Activated T-helper 1 cell treated with anti-CD3 and anti-CD28 coated beads, Interleukin-12 subunit alpha, Interleukin-12 subunit beta, Interleukin-2, Interleukin-4 antibody, amounts not matched to agents 30 ng/mL and 10 ng/mL and 1 ng/mL, durations not matched to agents 14 hours and 24 hours and 36 hours (primary cell): ENCODE measurements at regions not wholly inside any gene's neighbourhood (a gene's known extent, or its start where the extent isn't known, plus 50 kb on each side); places are given as distances from the start of the nearest gene placed in this dataset.
"Not testable (repeated sequence)": the region's sequence is repeated elsewhere in the genome, so short reads cannot be mapped to it uniquely, and the experiment has no call there.

ENCODE experiments used
- DNase-seq: peaks from one replicate; pipeline ENCODE4 v3.0.0; 2021; ENCODE audit warnings: low spot score
- H3K27ac Mint-ChIP-seq: one replicate; pipeline ENCODE4 v1.8.0; 2021; ENCODE audit warnings: mild to moderate bottlenecking, mixed read lengths
- H3K27me3 Mint-ChIP-seq: one replicate; pipeline ENCODE4 v1.8.0; 2022; ENCODE audit warnings: mild to moderate bottlenecking, moderate library complexity, mixed read lengths; ENCODE audit not compliant: insufficient read depth
- H3K36me3 Mint-ChIP-seq: one replicate; pipeline ENCODE4 v1.8.0; 2021; ENCODE audit warnings: low read depth, mixed read lengths
- H3K4me1 Mint-ChIP-seq: one replicate; pipeline ENCODE4 v1.8.0; 2021; ENCODE audit warnings: low read depth, mixed read lengths
- H3K4me3 Mint-ChIP-seq: one replicate; pipeline ENCODE4 v1.8.0; 2021; ENCODE audit warnings: mild to moderate bottlenecking, moderate library complexity, mixed read lengths
- H3K9me3 Mint-ChIP-seq: one replicate; pipeline ENCODE4 v1.8.0; 2021; ENCODE audit warnings: mixed read lengths
- intact Hi-C: fragments of 100-400 bp; cut with micrococcal nuclease; formaldehyde crosslinking; loops from one replicate; pipeline ENCODE4 v1.15.1; 2024

DNA sequence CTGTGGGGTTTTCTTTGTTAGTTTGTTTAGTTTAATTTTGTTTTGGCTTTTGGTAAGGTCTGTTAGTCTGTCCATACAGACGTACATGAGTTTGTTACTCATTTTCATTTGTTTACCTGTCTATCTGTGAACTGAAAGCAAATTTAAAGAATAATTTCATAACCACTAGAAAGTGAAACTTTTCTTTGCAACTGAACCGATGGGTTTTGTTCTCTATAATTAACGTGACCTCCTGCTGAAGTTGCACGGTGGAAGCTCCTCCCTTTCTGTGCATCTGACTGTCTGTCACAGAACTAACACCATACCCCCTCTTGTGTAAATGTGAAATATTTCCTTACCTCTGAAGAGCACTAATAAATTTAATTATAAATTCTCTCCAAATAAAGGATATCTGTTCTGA, 595.5 kb downstream of the GALC start:
- Mint-ChIP-seq H3K9me3 (no peaks in the 10 kb centered on the region), H3K27ac (no peak overlapping the region), H3K4me1 (no peaks in the 10 kb centered on the region), H3K36me3 (no peaks in the 10 kb centered on the region), H3K27me3 (no peaks in the 10 kb centered on the region), H3K4me3 (no peak overlapping the region)
- no peak for DNase-seq
- intact Hi-C loops, result no loop called here

DNA sequence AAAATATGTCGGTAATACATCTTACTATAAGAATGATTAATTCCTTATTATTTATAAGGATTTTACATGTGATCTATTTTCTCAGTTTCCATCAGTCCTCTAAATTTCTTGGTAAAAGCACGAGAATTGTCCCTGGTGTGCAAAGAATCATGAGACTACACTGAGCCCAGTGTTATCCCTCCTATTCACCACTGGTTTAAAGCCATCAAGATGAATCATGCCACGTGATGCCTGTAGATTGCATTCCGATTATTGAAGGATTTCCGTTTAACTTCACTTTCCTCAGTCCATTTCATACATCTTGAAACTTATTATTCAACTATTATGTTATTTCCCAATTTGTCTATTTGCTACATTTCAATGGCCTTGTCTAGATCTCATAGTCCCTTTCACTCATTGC, 601.9 kb downstream of the GALC start:
- no peaks in the 10 kb centered on the region for H3K36me3 Mint-ChIP-seq
- no peaks in the 10 kb centered on the region for H3K27me3 Mint-ChIP-seq
- no peaks in the 10 kb centered on the region for H3K4me1 Mint-ChIP-seq
- no peak overlapping the region for H3K4me3 Mint-ChIP-seq
- no peak overlapping the region for H3K27ac Mint-ChIP-seq
- H3K9me3 Mint-ChIP-seq, result peaks cover 4% of the 10 kb centered on the region
- intact Hi-C loops, result no loop called here
- DNase-seq, result no peak

DNA sequence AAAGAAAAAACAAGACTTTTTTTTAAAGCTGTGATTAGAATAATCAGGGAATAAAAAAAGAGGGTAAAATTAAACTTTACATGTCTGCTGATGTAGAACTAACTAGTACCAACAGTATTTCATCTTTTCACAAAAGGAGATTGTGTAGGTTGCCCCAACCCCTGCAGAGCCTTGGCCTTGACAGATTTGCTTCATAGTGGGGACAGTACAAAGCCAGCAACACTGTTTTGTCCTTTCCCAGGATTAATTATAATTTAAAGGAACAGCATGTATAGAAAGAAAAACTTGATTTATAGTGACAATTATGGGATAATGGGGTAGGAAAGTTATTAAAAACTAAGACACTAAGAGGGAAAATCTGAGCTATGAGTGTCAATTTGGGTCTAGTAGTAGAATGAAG, 604.0 kb downstream of the GALC start:
- DNase-seq, result no peak
- Mint-ChIP-seq H3K27ac (no peak overlapping the region), H3K4me1 (no peaks in the 10 kb centered on the region), H3K4me3 (no peak overlapping the region), H3K9me3 (peaks cover 12% of the 10 kb centered on the region), H3K36me3 (no peaks in the 10 kb centered on the region), H3K27me3 (no peaks in the 10 kb centered on the region)
- intact Hi-C loops, result no loop called here

DNA sequence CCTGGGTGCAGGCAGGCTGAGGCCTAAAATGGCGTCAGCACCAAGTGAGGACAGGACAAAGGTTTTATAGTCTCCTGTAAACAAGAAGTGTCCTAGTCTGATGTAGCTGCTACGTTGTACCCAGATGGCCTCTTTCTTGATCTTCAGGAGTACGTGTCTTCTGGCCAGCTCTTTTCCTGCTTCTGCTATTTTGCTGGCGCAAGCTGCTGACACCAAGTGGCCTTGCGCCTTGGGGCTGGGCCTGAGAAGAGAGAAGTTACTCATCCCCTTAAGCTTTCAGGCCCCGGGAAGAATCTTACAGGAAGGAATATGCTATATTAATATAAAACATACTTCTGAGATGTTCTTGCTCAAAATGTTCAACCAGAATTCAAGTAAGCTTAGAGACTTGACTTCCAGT, 605.2 kb downstream of the GALC start:
- no peaks in the 10 kb centered on the region for H3K36me3 Mint-ChIP-seq
- peaks cover 21% of the 10 kb centered on the region for H3K9me3 Mint-ChIP-seq
- H3K4me1 Mint-ChIP-seq, result no peaks in the 10 kb centered on the region
- no peak for DNase-seq
- no peak overlapping the region for H3K27ac Mint-ChIP-seq
- intact Hi-C loops, result no loop called here
- no peaks in the 10 kb centered on the region for H3K27me3 Mint-ChIP-seq
- H3K4me3 Mint-ChIP-seq, result no peak overlapping the region

DNA sequence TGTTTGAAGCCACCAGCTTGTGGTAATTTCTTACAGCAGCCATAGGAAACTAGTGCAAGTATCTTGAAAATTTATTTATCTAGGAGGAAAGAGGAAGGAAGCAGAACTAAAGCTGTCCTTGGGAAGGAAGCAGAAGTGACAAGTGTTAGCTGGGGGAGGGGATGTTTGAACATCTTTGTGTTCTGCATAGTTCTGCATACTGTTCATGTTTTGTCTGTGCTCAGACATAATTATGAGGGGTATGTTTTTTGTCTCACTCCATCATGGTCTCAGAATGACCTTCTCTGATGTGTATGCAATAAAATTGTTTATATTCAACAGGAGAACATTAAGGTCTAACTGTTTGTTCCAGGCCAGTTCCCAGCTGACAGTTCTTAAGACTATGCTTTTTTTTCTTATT, 606.5 kb downstream of the GALC start:
- no peaks in the 10 kb centered on the region for H3K27me3 Mint-ChIP-seq
- no peak overlapping the region for H3K4me3 Mint-ChIP-seq
- no peaks in the 10 kb centered on the region for H3K36me3 Mint-ChIP-seq
- DNase-seq, result no peak
- intact Hi-C loops, result no loop called here
- H3K9me3 Mint-ChIP-seq, result peaks cover 21% of the 10 kb centered on the region
- no peaks in the 10 kb centered on the region for H3K4me1 Mint-ChIP-seq
- H3K27ac Mint-ChIP-seq, result no peak overlapping the region

DNA sequence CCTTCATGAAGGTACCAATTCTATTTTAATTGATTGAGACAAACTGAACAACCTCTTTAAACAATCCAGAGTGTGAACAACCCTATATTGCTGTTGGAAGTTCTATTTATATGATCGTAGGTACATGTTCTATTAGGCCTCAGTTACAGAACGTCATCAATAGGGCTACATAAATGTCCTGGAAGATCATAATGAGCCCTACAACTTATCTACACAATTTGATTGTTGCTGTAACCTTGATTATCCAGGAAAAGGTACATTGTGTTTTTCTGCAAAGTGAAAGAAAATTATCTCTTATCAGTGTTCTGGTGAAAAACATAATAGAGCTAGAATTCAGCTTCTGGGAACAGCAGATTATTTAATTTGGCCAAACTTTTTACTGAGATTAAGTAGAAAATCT, 612.9 kb downstream of the GALC start:
- Mint-ChIP-seq H3K9me3 (peaks cover 13% of the 10 kb centered on the region), H3K36me3 (no peaks in the 10 kb centered on the region), H3K4me1 (no peaks in the 10 kb centered on the region), H3K4me3 (no peak overlapping the region), H3K27me3 (no peaks in the 10 kb centered on the region), H3K27ac (no peak overlapping the region)
- intact Hi-C loops, result no loop called here
- no peak for DNase-seq

DNA sequence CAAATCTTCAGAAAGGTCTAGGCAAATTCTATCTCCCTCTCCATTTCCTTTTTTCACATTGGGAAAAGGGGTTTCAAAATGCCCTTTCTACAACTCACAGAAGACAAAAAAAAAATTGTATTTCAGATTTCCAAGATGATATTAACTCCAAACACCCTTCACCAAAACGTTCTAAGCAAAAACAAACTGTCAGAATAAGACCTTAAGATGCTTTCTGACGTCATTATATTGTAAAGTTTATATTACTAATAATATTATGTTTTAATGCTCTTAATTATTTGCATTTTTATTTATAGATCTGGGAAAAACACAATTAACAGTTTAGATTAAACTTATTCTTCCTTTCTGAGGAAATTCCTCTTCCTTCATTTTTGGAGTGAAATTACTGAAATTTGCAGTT, 624.2 kb downstream of the GALC start:
- Mint-ChIP-seq H3K27me3 (no peaks in the 10 kb centered on the region), H3K9me3 (peaks cover 6% of the 10 kb centered on the region), H3K4me3 (no peak overlapping the region), H3K4me1 (no peaks in the 10 kb centered on the region), H3K27ac (no peak overlapping the region), H3K36me3 (no peaks in the 10 kb centered on the region)
- intact Hi-C loops, result no loop called here
- DNase-seq, result no peak

DNA sequence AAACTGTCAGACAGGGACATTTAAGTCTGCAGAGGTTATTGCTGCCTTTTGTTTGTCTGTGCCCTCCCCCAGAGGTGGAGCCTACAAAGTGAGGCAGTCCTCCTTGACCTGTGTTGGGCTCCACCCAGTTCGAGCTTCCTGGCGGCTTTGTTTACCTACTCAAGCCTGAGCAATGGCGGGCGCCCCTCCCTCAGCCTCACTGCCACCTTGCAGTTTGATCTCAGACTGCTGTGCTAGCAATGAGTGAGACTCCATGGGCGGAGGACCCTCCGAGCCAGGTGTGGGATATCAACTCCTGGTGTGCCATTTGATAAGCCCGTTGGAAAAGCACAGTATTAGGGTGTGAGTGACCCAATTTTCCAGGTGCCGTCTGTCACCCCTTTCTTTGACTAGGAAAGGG, 632.7 kb downstream of the GALC start:
- H3K4me3 Mint-ChIP-seq, H3K36me3 Mint-ChIP-seq, H3K27ac Mint-ChIP-seq, H3K27me3 Mint-ChIP-seq, DNase-seq, H3K4me1 Mint-ChIP-seq, intact Hi-C loops: not testable (repeated sequence)
- peaks cover 24% of the 10 kb centered on the region for H3K9me3 Mint-ChIP-seq

DNA sequence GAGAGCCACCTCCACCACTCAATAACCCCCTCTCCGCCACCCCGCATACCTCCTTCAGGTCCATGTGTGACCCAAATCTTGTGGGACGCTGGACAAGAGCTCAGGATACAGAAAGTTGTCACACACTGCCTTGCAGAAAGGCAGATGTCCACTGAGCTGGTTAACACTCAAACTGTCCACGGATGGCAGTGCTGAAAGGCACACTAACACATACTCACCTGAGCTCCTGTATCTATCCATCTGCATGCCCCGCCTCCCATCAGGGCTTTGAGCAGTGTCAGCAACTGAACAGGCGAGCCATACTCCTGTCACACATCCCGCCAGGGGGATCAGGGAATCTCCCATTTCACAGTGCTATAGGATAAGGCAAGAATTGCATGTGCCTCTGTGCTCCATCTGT, 642.0 kb downstream of the GALC start:
- H3K36me3 Mint-ChIP-seq, result no peaks in the 10 kb centered on the region
- H3K4me1 Mint-ChIP-seq, result no peaks in the 10 kb centered on the region
- intact Hi-C loops, result no loop called here
- no peak overlapping the region for H3K4me3 Mint-ChIP-seq
- no peak overlapping the region for H3K27ac Mint-ChIP-seq
- peaks cover 7% of the 10 kb centered on the region for H3K9me3 Mint-ChIP-seq
- no peak for DNase-seq
- H3K27me3 Mint-ChIP-seq, result no peaks in the 10 kb centered on the region

DNA sequence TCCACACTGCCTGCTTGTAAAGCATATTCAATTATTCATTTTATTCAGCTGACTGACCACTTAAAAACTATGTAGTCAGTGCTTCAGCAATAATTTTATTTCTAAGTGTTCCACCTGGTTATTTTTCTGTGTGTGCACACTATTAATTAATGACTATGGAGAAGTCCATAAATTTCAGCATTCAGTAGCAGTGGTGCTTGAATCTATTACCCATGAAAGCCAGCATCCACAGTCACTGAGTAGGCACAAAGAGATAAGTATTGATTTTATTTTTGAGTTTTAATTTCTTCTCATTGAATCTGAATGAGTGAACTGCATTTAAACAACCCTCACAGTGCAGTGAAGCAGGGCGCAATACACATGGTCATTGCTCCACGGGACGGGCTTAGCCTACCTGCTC, 643.1 kb downstream of the GALC start:
- H3K27ac Mint-ChIP-seq, result no peak overlapping the region
- no peaks in the 10 kb centered on the region for H3K36me3 Mint-ChIP-seq
- intact Hi-C loops, result no loop called here
- no peak overlapping the region for H3K4me3 Mint-ChIP-seq
- H3K9me3 Mint-ChIP-seq, result peaks cover 7% of the 10 kb centered on the region
- no peaks in the 10 kb centered on the region for H3K4me1 Mint-ChIP-seq
- no peaks in the 10 kb centered on the region for H3K27me3 Mint-ChIP-seq
- no peak for DNase-seq

DNA sequence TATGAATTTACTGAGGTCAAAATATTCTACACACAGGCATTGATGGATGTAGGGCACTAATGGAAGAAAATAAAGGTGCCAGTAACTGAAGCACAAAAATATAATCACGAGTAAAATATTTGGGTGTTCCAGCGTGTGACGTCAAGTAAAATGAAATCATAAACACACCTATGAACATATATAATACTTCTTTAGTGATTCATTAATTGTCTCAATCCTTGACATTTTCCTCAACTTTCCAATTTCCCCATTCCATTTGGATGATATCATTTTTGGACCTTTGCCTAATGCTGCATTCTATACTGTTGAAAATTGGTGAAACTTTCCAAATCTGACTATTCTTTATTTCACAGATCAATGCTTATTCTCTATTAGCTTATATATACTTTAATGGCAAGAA, 649.3 kb downstream of the GALC start:
- intact Hi-C loops, result no loop called here
- H3K4me3 Mint-ChIP-seq, result no peak overlapping the region
- no peaks in the 10 kb centered on the region for H3K27me3 Mint-ChIP-seq
- peaks cover 4% of the 10 kb centered on the region for H3K9me3 Mint-ChIP-seq
- no peak overlapping the region for H3K27ac Mint-ChIP-seq
- DNase-seq, result no peak
- H3K36me3 Mint-ChIP-seq, result no peaks in the 10 kb centered on the region
- no peaks in the 10 kb centered on the region for H3K4me1 Mint-ChIP-seq

DNA sequence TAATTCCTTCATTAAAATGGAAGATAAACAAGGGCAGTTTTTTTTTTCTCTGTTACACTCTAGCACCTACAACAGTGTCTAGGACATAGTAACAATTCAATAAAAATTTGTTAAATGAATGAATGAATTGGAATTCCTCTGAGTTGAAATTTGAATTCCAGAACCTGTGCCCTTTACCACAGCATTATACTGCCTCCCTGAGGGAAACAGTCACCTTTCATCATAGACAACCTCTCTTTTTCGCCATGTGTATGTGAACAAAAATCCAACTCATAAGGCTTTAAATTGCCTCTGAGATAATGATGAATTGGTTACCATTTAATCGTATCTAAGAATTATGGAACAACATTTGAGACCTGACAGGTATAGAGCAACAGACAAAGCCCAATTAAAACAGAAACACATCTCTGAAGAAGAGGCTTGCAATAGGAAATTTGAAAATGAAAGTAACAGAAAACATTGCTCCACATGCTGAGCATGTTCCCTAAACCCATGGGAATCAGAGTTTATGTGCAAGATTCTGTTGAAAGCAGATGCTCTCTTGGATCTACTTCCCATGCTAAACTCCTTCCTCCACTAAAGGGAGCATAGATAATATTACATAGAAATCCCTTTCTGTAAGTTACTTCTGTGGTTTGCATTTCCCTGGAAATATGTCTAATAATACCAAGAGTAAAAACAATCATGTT, 657.8 kb downstream of the GALC start:
- no peak overlapping the region for H3K27ac Mint-ChIP-seq
- intact Hi-C loops, result no loop called here
- DNase-seq, result no peak
- H3K9me3 Mint-ChIP-seq, result no peaks in the 10 kb centered on the region
- no peaks in the 10 kb centered on the region for H3K36me3 Mint-ChIP-seq
- H3K27me3 Mint-ChIP-seq, result no peaks in the 10 kb centered on the region
- no peak overlapping the region for H3K4me3 Mint-ChIP-seq
- no peaks in the 10 kb centered on the region for H3K4me1 Mint-ChIP-seq

DNA sequence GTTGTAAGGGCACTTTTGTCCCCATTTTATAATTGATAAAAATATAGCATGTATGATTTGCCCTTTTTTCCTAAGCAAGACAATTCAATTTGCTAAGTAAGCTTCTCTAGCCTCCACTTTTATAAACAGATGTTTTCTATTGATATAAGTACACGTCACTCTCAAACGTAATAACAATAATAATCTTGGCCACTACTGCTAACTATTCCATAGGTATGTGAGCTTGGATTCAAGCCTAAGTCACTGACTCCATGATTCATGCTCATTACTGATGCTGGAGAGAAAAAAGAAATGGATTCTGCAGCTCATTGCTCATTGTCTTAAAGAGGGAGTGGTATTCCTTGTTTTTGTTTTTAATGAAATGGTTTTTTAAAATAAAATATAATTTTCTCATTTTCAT, 661.0 kb downstream of the GALC start:
- H3K27ac Mint-ChIP-seq, result no peak overlapping the region
- DNase-seq, result no peak
- no peaks in the 10 kb centered on the region for H3K4me1 Mint-ChIP-seq
- H3K9me3 Mint-ChIP-seq, result no peaks in the 10 kb centered on the region
- H3K36me3 Mint-ChIP-seq, result no peaks in the 10 kb centered on the region
- no peak overlapping the region for H3K4me3 Mint-ChIP-seq
- no peaks in the 10 kb centered on the region for H3K27me3 Mint-ChIP-seq
- intact Hi-C loops, result no loop called here

DNA sequence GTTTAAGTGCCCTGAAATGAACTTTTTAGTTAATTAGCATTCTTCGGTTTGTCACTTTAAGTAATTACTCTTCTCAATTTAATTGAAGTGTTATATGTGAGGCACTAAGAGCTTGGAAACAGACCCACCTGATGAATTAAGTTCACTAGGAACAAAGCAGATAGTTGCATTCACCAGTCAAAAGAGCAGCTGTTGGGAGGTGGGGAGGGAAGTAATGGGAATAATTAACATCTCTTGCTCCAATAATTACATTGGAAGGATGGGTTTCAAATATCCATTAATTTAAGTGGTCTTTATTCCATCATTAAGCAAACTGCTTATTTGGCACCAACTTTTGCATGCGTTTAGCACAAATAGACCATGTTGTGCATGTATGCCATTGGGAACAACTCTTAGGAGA, 667.2 kb downstream of the GALC start:
- peaks cover 5% of the 10 kb centered on the region for H3K9me3 Mint-ChIP-seq
- H3K36me3 Mint-ChIP-seq, result no peaks in the 10 kb centered on the region
- DNase-seq, result no peak
- no peak overlapping the region for H3K4me3 Mint-ChIP-seq
- no peaks in the 10 kb centered on the region for H3K4me1 Mint-ChIP-seq
- no peaks in the 10 kb centered on the region for H3K27me3 Mint-ChIP-seq
- H3K27ac Mint-ChIP-seq, result no peak overlapping the region
- intact Hi-C loops, result no loop called here
